Transverse colon (tissue), 4 donors: ENCODE measurements at regions not wholly inside any gene's neighbourhood (a gene's known extent, or its start where the extent isn't known, plus 50 kb on each side); places are given as distances from the start of the nearest gene placed in this dataset.

ENCODE experiments used
- DNase-seq: peaks from one replicate; pipeline ENCODE4 v3.0.0-alpha.2; 2019
- H3K27ac ChIP-seq, 4 donors: fragments of 200-600 bp; sonication (generic); 2 replicates each; pipeline ENCODE4 v1.5.1; 2016 to 2018; ENCODE audit warnings: inconsistent platforms in 4 of 4
- H3K27me3 ChIP-seq: fragments of 200-600 bp; sonication (generic); 2 replicates; pipeline ENCODE4 v1.5.1; 2017; ENCODE audit warnings: inconsistent platforms
- H3K36me3 ChIP-seq, 4 donors: fragments of 200-600 bp; sonication (generic); 2 replicates each; pipeline ENCODE4 v1.5.1; 2017 to 2019; ENCODE audit warnings: inconsistent platforms in 4 of 4
- H3K4me1 ChIP-seq, 4 donors: fragments of 200-600 bp; sonication (generic); 2 replicates each; pipeline ENCODE4 v1.5.1; 2017 to 2020; ENCODE audit warnings: inconsistent platforms in 4 of 4
- H3K4me3 ChIP-seq, 4 donors: fragments of 200-600 bp; sonication (generic); 1 replicate in 1 of 4; 2 replicates in 3 of 4; pipeline versions ENCODE4 v1.5.1 to v1.6.1; 2017 to 2019; ENCODE audit warnings: inconsistent platforms in 4 of 4
- H3K9me3 ChIP-seq, 2 donors: fragments of 200-600 bp; sonication (generic); 2 replicates each; pipeline ENCODE4 v1.5.1; 2017 to 2019; ENCODE audit warnings: inconsistent platforms in 2 of 2
- CTCF ChIP-seq, 5 experiments: fragments of 200-600 bp in 3 of 5; fragments of 450-650 bp in 2 of 5; sonication (generic) in 3 of 5; IDR thresholded peaks; 1 replicate in 2 of 5; 2 replicates in 3 of 5; pipeline ENCODE4 v1.5.1; 2016 to 2017; ENCODE audit warnings: antibody characterized with exemption in 5 of 5, inconsistent platforms in 3 of 5, mild to moderate bottlenecking in 2 of 5, moderate library complexity in 1 of 5
- EP300 ChIP-seq: sonication (generic); formaldehyde crosslinking; IDR thresholded peaks from one replicate; pipeline ENCODE4 v1.6.1; 2017; ENCODE audit warnings: antibody characterized with exemption, low read depth
- POLR2A ChIP-seq: fragments of 450-650 bp; IDR thresholded peaks from one replicate; pipeline ENCODE4 v1.6.1; 2016; ENCODE audit warnings: antibody characterized with exemption, mild to moderate bottlenecking, moderate library complexity
- POLR2AphosphoS5 ChIP-seq, 3 donors: sonication (generic); formaldehyde crosslinking; IDR thresholded peaks; one replicate each; pipeline ENCODE4 v1.6.1; 2016; ENCODE audit warnings: antibody characterized with exemption in 3 of 3
- WGBS, 2 donors: methylation state at CpG; one replicate each; pipeline ENCODE4 v1.1.5; 2018; ENCODE audit warnings: low coverage in 1 of 2; 5-methylcytosine and 5-hydroxymethylcytosine counted together
- in situ Hi-C, 4 donors: fragments of 200-750 bp; cut with MboI; loops; one replicate each; pipeline versions ENCODE4 v1.15.0 to v1.15.1; 2017; ENCODE audit warnings: low sequenced_read_pairs in 3 of 4, low pct_ligation_motif_present in 1 of 4, low pct_unique_long_range_greater_than_20kb in 1 of 4
- intact Hi-C: fragments of 100-400 bp; cut with DNase I; formaldehyde crosslinking; loops from one replicate; pipeline ENCODE4 v1.15.1; 2023; ENCODE audit warnings: low total_unique reads

- Histone ChIP-seq H3K9me3 (no peaks in the 10 kb centered on the region), H3K4me1 (no peaks in the 10 kb centered on the region), H3K27me3 (no peaks in the 10 kb centered on the region), H3K36me3 (no peaks in the 10 kb centered on the region), H3K27ac (no peak overlapping the region), H3K4me3 (no peak overlapping the region)
- DNase-seq, result no peak
- in situ Hi-C loops, result no loop called here
- TF ChIP-seq CTCF (IDR thresholded peaks at IDR 0.05) (no peak), EP300 (no peak), POLR2AphosphoS5 (IDR thresholded peaks at IDR 0.05) (no peak), POLR2A (no peak)
- intact Hi-C loops, result no loop called here
These were observed 669.1 kb upstream of the PCDH20 start for GRCh38 chr13:62084728-62085127.

- no peak overlapping the region for H3K27ac ChIP-seq
- in situ Hi-C loops (no loop called here), intact Hi-C loops (no loop called here)
- no peaks in the 10 kb centered on the region for H3K27me3 ChIP-seq
- TF ChIP-seq CTCF (IDR thresholded peaks at IDR 0.05) (no peak), POLR2AphosphoS5 (IDR thresholded peaks at IDR 0.05) (no peak), EP300 (no peak), POLR2A (no peak)
- no peak overlapping the region for H3K4me3 ChIP-seq
- no peaks in the 10 kb centered on the region for H3K4me1 ChIP-seq
- H3K36me3 ChIP-seq, result no peaks in the 10 kb centered on the region
- H3K9me3 ChIP-seq, result peaks cover 0 to 3% of the 10 kb centered on the region in 2 donors
- DNase-seq, result no peak
- WGBS, 2 donors, result 75 to 87% methylated on average over 4 of the region's 4 CpGs
These were observed 652.2 kb upstream of the PCDH20 start for GRCh38 chr13:62067821-62068220.

- DNase-seq, result no peak
- in situ Hi-C loops, result no loop called here
- TF ChIP-seq EP300 (no peak), CTCF (IDR thresholded peaks at IDR 0.05) (no peak), POLR2A (no peak), POLR2AphosphoS5 (IDR thresholded peaks at IDR 0.05) (no peak)
- intact Hi-C loops, result no loop called here
- Histone ChIP-seq H3K36me3 (no peaks in the 10 kb centered on the region), H3K27me3 (no peaks in the 10 kb centered on the region), H3K4me3 (no peak overlapping the region), H3K9me3 (no peaks in the 10 kb centered on the region), H3K27ac (no peak overlapping the region), H3K4me1 (no peaks in the 10 kb centered on the region)
These were observed 649.4 kb upstream of the PCDH20 start for GRCh38 chr13:62065016-62065415.

GRCh38 chr13:62061751-62062150 lies 646.1 kb upstream of the PCDH20 start:
- H3K4me3 ChIP-seq, result no peak overlapping the region
- DNase-seq, result no peak

More at GRCh38 chr13:62061751-62062150, 646.1 kb upstream of the PCDH20 start:
- TF ChIP-seq CTCF (IDR thresholded peaks at IDR 0.05) (no peak), EP300 (no peak), POLR2AphosphoS5 (IDR thresholded peaks at IDR 0.05) (no peak), POLR2A (no peak)
- in situ Hi-C loops (no loop called here), intact Hi-C loops (no loop called here)
- H3K9me3 ChIP-seq, result no peaks in the 10 kb centered on the region
- H3K27ac ChIP-seq, result no peak overlapping the region
- WGBS, 2 donors, result 69 to 77% methylated on average over 1 of the region's 1 CpG
- H3K36me3 ChIP-seq, result no peaks in the 10 kb centered on the region
- H3K27me3 ChIP-seq, result no peaks in the 10 kb centered on the region
- no peaks in the 10 kb centered on the region for H3K4me1 ChIP-seq
